ENCODE measurements at regions not wholly inside any gene's neighbourhood (a gene's known extent, or its start where the extent isn't known, plus 50 kb on each side); places are given as distances from the start of the nearest gene placed in this dataset.

DNA sequence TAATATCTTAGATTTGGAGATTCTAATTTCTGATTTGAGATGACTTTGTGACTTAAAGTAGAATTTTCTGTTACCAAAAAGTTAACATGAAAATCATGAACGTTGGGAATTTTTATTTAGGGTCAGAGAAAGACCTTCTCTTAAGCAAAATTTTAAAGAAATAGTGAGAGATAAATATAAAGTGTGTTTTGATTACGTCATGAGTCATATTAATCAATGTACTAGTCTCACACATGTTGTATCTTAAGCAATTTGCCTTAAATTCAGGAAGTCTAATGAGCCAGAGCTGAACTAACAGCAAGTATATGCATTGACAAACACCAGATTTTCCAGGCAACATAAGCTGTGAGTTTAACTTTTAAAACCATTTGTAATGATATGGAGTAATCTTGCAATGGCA, 765.5 kb upstream of the SORCS1 start:
- no peak for DNase-seq (ENCODE audit: low read depth in 3 of 3)

GRCh38 chr10:107924458-107924857, 760.0 kb upstream of the SORCS1 start:
- no peak for DNase-seq (ENCODE audit: low read depth in 3 of 3)

DNA sequence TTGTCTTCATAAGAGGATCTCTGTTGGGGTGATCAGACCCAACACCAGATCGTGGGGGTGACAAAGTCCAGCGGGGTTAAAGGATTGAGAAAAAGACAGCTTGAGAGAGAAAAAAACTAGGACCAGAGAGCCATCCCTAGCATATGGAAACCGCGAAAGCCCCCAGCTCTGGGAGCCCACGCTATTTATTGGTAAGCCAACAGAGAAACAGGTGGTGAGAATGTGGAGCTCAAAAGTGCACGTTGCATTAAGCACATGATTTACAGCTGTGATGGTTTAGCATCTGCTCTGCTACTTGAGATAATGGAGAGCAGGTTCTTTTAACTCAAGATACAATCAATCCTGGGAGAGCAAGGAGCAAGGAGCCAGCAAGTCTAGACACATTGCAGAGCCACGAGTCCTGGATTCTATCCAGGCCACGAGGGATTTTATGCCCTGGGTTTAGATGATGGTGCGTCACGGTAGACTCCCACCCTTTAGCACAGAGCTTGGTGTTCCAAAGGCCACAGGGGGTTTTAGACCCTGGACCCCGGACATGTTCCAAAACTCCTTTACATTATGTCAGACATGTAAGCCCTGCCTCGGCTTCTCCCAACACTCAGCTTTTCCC, 755.2 kb upstream of the SORCS1 start:
- DNase-seq (ENCODE audit: low read depth in 3 of 3): no peak

DNA sequence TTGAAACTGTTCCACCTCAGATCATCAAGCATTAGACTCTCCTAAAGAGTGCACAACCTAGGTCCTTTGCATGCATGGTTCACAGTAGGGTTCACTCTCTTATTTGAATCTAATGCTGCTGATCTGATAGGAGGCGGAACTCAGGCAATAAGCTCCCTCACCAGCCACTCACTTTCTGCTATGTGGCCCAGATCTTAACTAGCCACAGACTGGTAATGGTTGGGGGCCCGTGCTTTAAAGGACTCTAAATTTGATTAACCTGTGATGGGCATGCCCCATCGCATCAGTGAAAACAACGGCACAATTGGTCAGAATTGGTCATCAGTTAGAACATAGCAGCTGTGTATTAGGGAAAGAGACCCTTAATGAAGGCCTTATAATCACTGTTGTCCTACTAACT, 753.7 kb upstream of the SORCS1 start:
- no peak for DNase-seq (ENCODE audit: low read depth in 3 of 3)

DNA sequence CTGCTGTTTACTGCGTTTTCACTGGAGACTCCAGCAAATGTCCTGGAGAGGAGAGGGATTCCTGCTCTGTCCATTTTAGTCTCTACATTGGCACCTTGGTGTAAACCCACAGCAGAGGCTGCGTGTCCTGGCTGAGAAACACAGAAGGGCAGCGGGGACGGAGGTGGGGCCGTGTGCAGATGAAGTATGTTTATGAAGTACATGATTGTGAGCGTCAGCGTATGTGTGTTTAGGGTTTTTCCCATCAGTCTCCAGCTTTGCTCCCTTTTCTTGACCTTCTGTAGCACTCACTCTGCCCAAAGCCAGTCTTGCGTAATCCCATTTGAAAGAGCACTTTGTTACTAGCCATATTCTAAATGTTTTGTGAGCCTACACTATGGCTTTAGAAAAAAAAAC, 750.7 kb upstream of the SORCS1 start:
- DNase-seq (ENCODE audit: low read depth in 3 of 3): no peak

GRCh38 chr10:107914450-107915214, 750.1 kb upstream of the SORCS1 start:
- DNase-seq (ENCODE audit: low read depth in 3 of 3): no peak

DNA sequence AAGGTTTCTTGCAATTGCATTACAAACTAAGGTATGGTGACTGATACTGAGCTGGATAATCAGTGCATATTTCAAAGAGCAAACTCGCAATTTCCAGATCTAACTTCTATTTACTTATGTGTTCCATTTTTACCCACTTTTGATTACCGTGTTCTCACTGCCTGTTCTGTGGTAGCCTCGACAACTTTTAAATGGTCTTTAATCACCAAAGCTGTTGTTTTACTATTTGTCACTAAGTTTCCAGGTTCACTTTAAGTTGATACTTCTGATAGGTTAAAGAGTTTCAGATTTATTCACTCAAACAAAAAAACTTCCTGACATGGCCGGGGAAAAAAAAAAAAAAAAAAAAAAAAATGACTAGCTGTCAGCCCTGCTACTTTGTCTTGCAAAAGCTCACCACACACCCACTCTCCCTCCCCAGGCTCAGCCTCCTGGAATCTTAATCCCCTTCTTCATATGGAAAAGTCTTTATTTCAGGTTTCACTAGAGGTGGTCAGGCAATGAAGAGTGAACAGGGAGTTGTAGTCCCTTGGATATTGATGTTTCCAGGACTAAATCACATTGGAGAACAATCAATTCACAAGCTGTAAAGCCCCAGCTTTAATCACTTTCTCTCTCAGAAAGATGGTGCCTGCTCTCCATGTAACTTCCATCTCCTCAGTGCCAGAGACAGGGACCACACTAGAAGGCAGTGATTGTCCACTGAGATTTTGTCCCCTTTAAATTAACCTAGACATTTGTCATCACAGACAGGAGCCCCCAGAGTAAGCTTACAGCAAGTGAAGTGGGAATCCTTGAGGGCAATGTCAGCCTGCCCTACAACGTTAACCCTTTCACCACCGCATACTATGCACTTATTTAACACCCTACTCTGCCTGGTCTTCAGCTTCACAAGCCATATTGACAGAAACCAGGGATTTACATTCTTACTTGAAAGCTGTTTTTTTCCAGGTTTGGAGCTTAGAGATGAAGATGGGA, 749.1 kb upstream of the SORCS1 start:
- no peak for DNase-seq (ENCODE audit: low read depth in 3 of 3)

DNA sequence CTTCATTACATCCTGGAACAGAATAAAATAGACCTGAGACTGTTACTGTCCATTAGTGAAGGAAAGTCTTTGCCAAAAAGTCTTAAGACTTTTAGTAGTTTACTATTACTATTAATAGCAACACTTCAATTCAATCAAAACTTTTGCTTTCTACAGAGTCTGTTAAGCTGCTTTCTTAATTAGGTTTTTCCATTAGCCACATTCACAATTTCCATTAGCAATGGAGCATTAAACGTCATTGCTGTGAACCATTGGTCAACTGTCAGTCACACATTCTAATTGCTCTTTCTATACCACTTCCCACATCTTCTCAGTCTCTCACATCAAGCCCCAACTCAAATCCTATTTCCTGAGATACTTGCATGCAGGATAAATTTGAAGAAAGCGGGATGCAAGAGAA, 736.6 kb upstream of the SORCS1 start:
- DNase-seq (ENCODE audit: low read depth in 3 of 3): no peak

DNA sequence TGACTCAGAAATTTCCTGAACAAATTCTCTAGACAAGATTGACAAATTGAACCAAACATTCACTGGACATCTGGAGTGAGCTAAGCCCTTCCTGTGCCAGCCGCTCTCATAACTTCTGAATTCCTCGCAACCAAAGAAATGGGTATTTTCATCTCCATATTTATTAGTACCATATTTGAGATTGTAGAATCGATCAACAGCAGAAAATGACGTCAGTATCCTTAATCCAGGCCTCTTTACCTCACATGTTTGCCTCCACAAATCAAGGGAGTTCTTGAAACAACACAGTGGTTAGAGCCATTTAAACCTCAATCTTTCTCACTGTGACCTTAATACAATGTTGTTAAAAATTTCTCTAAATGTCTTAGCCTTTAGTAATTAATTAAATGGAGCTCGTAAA, 735.6 kb upstream of the SORCS1 start:
- DNase-seq (ENCODE audit: low read depth in 3 of 3): no peak

GRCh38 chr10:107899502-107900062, 735.1 kb upstream of the SORCS1 start:
- DNase-seq (ENCODE audit: low read depth in 3 of 3): no peak

DNA sequence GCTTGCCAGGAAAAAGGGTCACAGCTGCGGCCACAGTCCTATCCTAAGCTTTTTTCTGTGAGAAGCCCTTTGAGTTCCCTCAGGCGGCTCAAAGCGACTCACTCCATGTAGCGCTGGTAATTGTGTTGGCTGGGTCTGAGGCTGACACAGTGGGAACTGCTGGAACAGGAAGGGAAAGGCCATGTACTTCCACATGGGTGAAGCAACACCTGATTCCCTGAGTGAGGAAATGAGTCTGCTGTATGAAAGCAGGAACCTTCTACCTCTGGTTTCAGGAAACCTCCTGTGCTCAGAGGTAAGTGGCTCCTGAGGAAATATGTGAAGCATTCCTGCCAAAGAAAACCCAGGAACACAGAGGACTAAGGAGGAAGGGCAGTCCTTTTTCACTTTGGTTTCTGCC, 734.6 kb upstream of the SORCS1 start:
- no peak for DNase-seq (ENCODE audit: low read depth in 3 of 3)

DNA sequence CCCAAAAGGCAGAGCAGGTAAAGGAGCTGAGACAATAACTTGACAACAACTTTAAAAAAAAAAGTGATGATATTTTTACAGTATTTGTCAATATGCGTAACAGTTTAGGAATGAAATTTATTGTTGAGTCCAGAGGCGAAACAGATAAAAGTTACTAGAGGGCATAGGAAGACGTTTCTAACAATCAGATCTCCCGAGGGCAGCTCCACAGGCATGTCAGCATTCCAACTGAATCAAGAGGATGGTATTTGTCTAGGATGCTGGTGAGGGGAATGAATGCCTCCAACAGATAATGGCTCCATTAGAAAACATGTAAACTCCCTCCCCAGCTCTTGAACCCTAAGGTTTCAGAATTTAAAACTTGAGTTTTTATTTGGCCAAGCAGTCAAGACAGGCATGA, 733.9 kb upstream of the SORCS1 start:
- DNase-seq (ENCODE audit: low read depth in 3 of 3): no peak

DNA sequence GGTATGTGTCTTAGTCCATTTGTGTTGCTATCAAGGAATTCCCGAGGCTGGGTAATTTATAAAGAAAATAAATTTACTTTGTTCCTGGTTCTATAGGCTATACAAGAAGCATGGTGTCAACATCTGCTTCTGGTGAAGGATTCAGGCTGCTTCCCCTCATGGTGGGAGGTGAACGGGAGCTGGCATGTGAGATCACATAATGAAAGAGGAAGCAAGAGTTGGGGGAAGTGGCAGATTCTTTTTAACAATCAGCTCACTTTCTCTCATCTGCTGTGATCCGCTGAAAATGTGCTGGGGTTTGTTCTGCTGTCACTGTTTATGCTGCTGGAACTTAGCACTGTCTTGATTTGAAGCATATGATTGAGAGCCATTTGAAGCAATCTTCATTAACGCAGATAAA, 730.0 kb upstream of the SORCS1 start:
- DNase-seq (ENCODE audit: low read depth in 3 of 3): no peak

DNA sequence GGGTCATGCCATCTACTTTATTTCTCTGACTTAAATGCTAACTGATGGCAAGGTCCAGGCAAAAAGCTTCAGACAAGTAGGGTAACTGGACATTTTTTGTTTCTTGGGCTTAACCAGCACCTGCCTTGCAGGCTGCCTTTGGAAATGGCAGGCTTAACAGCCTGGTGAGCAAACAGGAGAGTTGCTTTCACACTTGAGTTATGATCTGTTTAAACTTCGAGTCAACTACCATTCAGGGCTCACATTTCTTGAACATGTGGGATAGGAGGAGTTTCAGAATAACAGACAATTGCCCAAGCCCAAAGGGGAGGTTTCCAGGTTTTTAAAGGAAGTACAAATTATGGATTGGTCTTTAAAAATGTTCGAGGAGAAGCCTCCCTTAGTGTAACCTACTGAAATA, 724.6 kb upstream of the SORCS1 start:
- DNase-seq (ENCODE audit: low read depth in 3 of 3): no peak

DNA sequence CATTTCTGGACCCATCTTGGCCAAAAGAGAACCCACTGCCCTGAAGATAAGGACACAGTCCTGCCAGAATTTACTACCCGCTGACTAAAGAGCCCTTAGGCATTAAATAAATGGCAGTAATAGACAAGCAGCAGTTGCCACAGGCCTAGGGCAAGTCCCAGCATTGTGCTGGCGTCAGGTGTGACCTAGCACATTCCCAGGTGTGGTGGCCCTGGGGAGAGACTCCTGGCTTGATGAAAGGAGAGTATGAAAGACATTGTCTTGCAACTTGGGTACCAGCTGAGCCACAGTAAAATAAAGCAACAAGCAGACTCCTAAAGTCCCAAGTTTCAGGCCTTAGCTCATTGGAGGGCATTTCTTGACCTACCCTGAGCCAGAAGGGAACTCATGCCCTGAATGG, 715.7 kb upstream of the SORCS1 start:
- DNase-seq (ENCODE audit: low read depth in 3 of 3): no peak

GRCh38 chr10:107873007-107873406, 708.5 kb upstream of the SORCS1 start:
- DNase-seq (ENCODE audit: low read depth in 3 of 3): no peak

DNA sequence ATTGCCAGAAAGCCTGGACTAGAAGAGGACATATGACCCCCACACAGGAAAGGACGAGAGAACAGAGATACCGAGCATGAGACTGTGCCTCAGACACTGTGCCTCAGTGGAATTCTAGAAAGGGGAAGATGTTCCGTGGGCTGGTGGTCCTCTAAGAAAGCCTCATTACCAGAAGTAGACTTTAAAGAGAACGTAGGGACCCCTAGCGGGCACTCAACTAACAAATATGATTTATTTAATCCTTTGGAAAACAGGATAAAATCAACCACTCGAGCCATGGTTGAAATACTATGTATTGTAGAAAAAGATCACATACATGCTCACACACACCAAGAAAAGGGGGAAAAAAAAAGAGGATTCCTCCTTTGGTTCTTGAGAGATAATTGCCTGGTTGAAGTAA, 701.2 kb upstream of the SORCS1 start:
- DNase-seq (ENCODE audit: low read depth in 3 of 3): no peak

- no peak for DNase-seq (ENCODE audit: low read depth in 3 of 3)
Observed at GRCh38 chr10:107859065-107859464, 694.6 kb upstream of the SORCS1 start.

GRCh38 chr10:107856047-107856315, 691.5 kb upstream of the SORCS1 start:
- DNase-seq (ENCODE audit: low read depth in 3 of 3): no peak

- DNase-seq (ENCODE audit: low read depth in 3 of 3): no peak
Observed at GRCh38 chr10:107855301-107856046, 691.0 kb upstream of the SORCS1 start.

DNA sequence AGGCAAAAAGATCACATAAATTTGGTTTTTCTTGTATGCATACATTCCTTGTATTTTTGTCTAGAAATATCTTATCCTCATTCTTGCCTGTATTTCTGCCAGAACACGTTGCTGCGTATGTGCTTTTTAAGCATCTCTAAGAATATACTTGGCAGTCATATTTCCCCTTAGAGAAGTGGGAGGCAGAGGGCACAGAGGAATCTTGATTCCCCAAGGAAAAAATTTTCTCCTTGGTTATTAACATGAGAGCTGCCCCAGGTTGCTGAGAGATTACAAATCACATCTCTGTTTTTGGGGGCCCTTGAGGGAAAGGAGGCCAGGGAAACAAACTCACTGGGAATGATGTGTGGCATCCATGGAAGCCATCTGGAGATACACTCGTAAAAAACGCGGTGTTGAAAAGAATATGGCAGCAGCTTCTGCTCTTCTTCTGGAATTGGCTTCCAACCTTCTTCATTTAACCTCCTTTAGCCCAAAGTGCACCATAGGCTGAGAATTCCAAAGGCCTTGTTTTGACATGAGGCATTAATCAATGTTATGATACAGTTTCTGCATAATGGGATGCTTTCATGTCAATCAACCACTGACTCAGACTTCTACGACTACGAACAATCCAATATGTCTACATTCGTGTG, 684.3 kb upstream of the SORCS1 start:
- no peak for DNase-seq (ENCODE audit: low read depth in 3 of 3)

Measured in stimulated activated CD4-positive, alpha-beta T cell treated with anti-CD3 and anti-CD28 coated beads, TNF-alpha, amount 100 ng/mL, for 24 hours (primary cell).